GM19324 (cell line): ENCODE measurements at regions not wholly inside any gene's neighbourhood (a gene's known extent, or its start where the extent isn't known, plus 50 kb on each side); places are given as distances from the start of the nearest gene placed in this dataset.

Source experiments
- ATAC-seq: cut with Tn5 transposase; IDR thresholded peaks from one replicate; pipeline ENCODE4 v1.9.1; 2021; ENCODE audit warnings: mild to moderate bottlenecking, moderate library complexity; ENCODE audit not compliant: unreplicated experiment, low FRiP score

GRCh38 chr13:26943748-26944147 is 183.2 kb upstream of the GPR12 start:
- ATAC-seq, result no peak

GRCh38 chr13:26942184-26942583 is 181.6 kb upstream of the GPR12 start:
- no peak for ATAC-seq

GRCh38 chr13:26941345-26942174 is 181.0 kb upstream of the GPR12 start:
- no peak for ATAC-seq

- ATAC-seq, result no peak
These were observed 173.5 kb upstream of the GPR12 start for GRCh38 chr13:26934096-26934495.

GRCh38 chr13:26932465-26932864 is 171.9 kb upstream of the GPR12 start:
- ATAC-seq, result no peak

- ATAC-seq, result no peak
These were observed 169.6 kb upstream of the GPR12 start for GRCh38 chr13:26929971-26930730.

GRCh38 chr13:26927511-26927910 is 166.9 kb upstream of the GPR12 start:
- no peak for ATAC-seq

- ATAC-seq, result no peak
These were observed 165.8 kb upstream of the GPR12 start for GRCh38 chr13:26926371-26926770.

- no peak for ATAC-seq
These were observed 163.4 kb upstream of the GPR12 start for GRCh38 chr13:26923824-26924605.

- no peak for ATAC-seq
These were observed 161.3 kb upstream of the GPR12 start for GRCh38 chr13:26921918-26922317.

- ATAC-seq, result no peak
These were observed 160.2 kb upstream of the GPR12 start for GRCh38 chr13:26920614-26921355.

GRCh38 chr13:26919732-26920131 is 159.1 kb upstream of the GPR12 start:
- no peak for ATAC-seq

GRCh38 chr13:26919311-26919710 is 158.7 kb upstream of the GPR12 start:
- no peak for ATAC-seq

GRCh38 chr13:26914624-26915023 is 154.0 kb upstream of the GPR12 start:
- ATAC-seq, result no peak

- no peak for ATAC-seq
These were observed 153.6 kb upstream of the GPR12 start for GRCh38 chr13:26914148-26914547.

GRCh38 chr13:26910754-26911465 is 150.3 kb upstream of the GPR12 start:
- no peak for ATAC-seq

GRCh38 chr13:26909477-26909876 is 148.9 kb upstream of the GPR12 start:
- ATAC-seq, result no peak

GRCh38 chr13:26908126-26908525 is 147.5 kb upstream of the GPR12 start:
- ATAC-seq, result no peak

GRCh38 chr13:26899202-26899601 is 138.6 kb upstream of the GPR12 start:
- no peak for ATAC-seq
